Endothelial cell of umbilical vein (primary cell): ENCODE measurements at regions not wholly inside any gene's neighbourhood (a gene's known extent, or its start where the extent isn't known, plus 50 kb on each side); places are given as distances from the start of the nearest gene placed in this dataset.
"Not testable (repeated sequence)": the region's sequence is repeated elsewhere in the genome, so short reads cannot be mapped to it uniquely, and the experiment has no call there.

Experiments
- BruUV-seq: library from RNA; stranded (reverse); fragments of 400-500 nt; replicated peaks from 2 replicates; lab custom pipeline; 2021; lab: Mats Ljungman, UMichigan
- CTCF ChIA-PET: fragments of 300-600, 350-600 bp; sonication (Branson Sonifier 250); formaldehyde crosslinking; loops from one replicate; lab custom pipeline; 2021; ENCODE audit warnings: antibody characterized with exemption, inconsistent platforms; lab: Charles Lee
- POLR2A ChIA-PET: fragments of 300-600, 350-600 bp; sonication (Branson Sonifier 250); formaldehyde crosslinking; loops from one replicate; lab custom pipeline; 2021; ENCODE audit warnings: antibody characterized with exemption, inconsistent platforms; lab: Charles Lee
- DNase-seq: peaks from one replicate; pipeline ENCODE4 v3.0.0-alpha.2; 2011; ENCODE audit warnings: low read depth, low spot score
- FAIRE-seq: peaks from 2 replicates; lab custom pipeline; 2011; peaks lifted over from hg19 to GRCh38; lab: Jason Lieb, UNC
- H2AFZ ChIP-seq: 2 replicates; pipeline ENCODE4 v1.6.0; 2012; ENCODE audit warnings: low read depth, low read length, control low read depth, inconsistent platforms
- H3K27ac ChIP-seq: 2 replicates; pipeline ENCODE4 v1.5.1; 2011; ENCODE audit warnings: low read depth, mild to moderate bottlenecking, control low read depth, low read length, moderate library complexity; ENCODE audit not compliant: insufficient read depth
- H3K27me3 ChIP-seq, 2 experiments: 2 replicates each; pipeline versions ENCODE4 v1.6.0 to v1.6.1; 2011; ENCODE audit warnings: low read length in 2 of 2, mixed read lengths in 1 of 2; ENCODE audit not compliant: control insufficient read depth in 2 of 2, insufficient read depth in 2 of 2
- H3K36me3 ChIP-seq, 2 experiments: 2 replicates in 1 of 2; 3 replicates in 1 of 2; pipeline ENCODE4 v1.5.1; 2011; ENCODE audit warnings: low read length in 2 of 2, mild to moderate bottlenecking in 1 of 2, moderate library complexity in 1 of 2; ENCODE audit not compliant: control insufficient read depth in 2 of 2, insufficient read depth in 2 of 2; ENCODE audit errors: extremely low read depth in 1 of 2
- H3K4me1 ChIP-seq: 3 replicates; pipeline ENCODE4 v1.5.1; 2011; ENCODE audit warnings: mild to moderate bottlenecking, low read length; ENCODE audit not compliant: control insufficient read depth, insufficient read depth; ENCODE audit errors: extremely low read depth
- H3K4me2 ChIP-seq: 2 replicates; pipeline ENCODE4 v1.6.1; 2011; ENCODE audit warnings: low read length, control low read depth, mixed read lengths; ENCODE audit not compliant: insufficient read depth
- H3K4me3 ChIP-seq, 3 experiments: fragments of 200-600 bp in 1 of 3; sonication (generic), shearing (Covaris generic) in 1 of 3; replicated peaks in 1 of 3; 2 replicates each; pipeline ENCODE4 v1.5.1; 2011 to 2016; ENCODE audit warnings: control low read depth in 3 of 3, low read length in 3 of 3, mild to moderate bottlenecking in 2 of 3, inconsistent platforms in 1 of 3, low read depth in 1 of 3, moderate library complexity in 1 of 3; ENCODE audit not compliant: insufficient read depth in 1 of 3
- H3K79me2 ChIP-seq: 2 replicates; pipeline ENCODE4 v1.6.0; 2012; ENCODE audit warnings: low read length, inconsistent platforms; ENCODE audit not compliant: control insufficient read depth, insufficient read depth
- H3K9ac ChIP-seq: replicated peaks from 2 replicates; pipeline ENCODE3; 2011; ENCODE audit warnings: low read length, control low read depth; ENCODE audit not compliant: insufficient read depth; ENCODE audit errors: extremely low read depth
- H3K9me1 ChIP-seq: replicated peaks from 3 replicates; pipeline ENCODE4 v1.6.0; 2011; ENCODE audit warnings: mild to moderate bottlenecking, low read length; ENCODE audit not compliant: control insufficient read depth, insufficient read depth; ENCODE audit errors: extremely low read depth
- H3K9me3 ChIP-seq: replicated peaks from 2 replicates; pipeline ENCODE4 v1.5.1; 2012; ENCODE audit warnings: low read length, inconsistent platforms; ENCODE audit not compliant: control insufficient read depth, insufficient read depth
- H4K20me1 ChIP-seq: replicated peaks from 2 replicates; pipeline ENCODE3; 2011; ENCODE audit warnings: mild to moderate bottlenecking, low read length; ENCODE audit not compliant: control insufficient read depth, insufficient read depth; ENCODE audit errors: extremely low read depth
- EZH2 ChIP-seq: IDR thresholded peaks from 2 replicates; pipeline ENCODE4 v1.6.1; 2012; ENCODE audit warnings: borderline replicate concordance, low read depth, mild to moderate bottlenecking, moderate library complexity, low read length, inconsistent platforms; ENCODE audit not compliant: severe bottlenecking
- FOS ChIP-seq: IDR thresholded peaks from 2 replicates; pipeline ENCODE4 v1.6.1; 2011; ENCODE audit warnings: mild to moderate bottlenecking, low read length, moderate library complexity, borderline replicate concordance; ENCODE audit not compliant: insufficient read depth
- GATA2 ChIP-seq: IDR thresholded peaks from 2 replicates; pipeline ENCODE4 v1.7.0; 2011; ENCODE audit warnings: low read depth, mild to moderate bottlenecking, moderate library complexity, mixed read lengths, low read length; ENCODE audit not compliant: insufficient read length, insufficient read depth
- JUN ChIP-seq: IDR thresholded peaks from 2 replicates; pipeline ENCODE4 v1.6.1; 2011; ENCODE audit warnings: borderline replicate concordance, low read depth; ENCODE audit not compliant: insufficient read length, insufficient read depth
- MYC ChIP-seq: IDR thresholded peaks from one replicate; pipeline ENCODE4 v1.6.1; 2011; ENCODE audit warnings: mild to moderate bottlenecking, low read depth, low read length
- POLR2A ChIP-seq: IDR thresholded peaks from 2 replicates; pipeline ENCODE4 v1.6.1; 2012; ENCODE audit warnings: low read depth, mild to moderate bottlenecking, control low read depth, low read length
- POLR2AphosphoS5 ChIP-seq: IDR thresholded peaks from 2 replicates; pipeline ENCODE4 v1.6.1; 2012; ENCODE audit warnings: low read depth, mild to moderate bottlenecking, control low read depth, low read length, moderate library complexity; ENCODE audit not compliant: insufficient read depth
- dilution Hi-C: fragments of 300-500 bp; cut with MboI; formaldehyde crosslinking; loops from one replicate; pipeline ENCODE4 v1.15.0; 2019; ENCODE audit warnings: low sequenced_read_pairs; ENCODE audit not compliant: extremely low pct_ligation_motif_present
- intact Hi-C: fragments of 100-400 bp; cut with micrococcal nuclease; formaldehyde crosslinking; loops from one replicate; pipeline ENCODE4 v1.10.0; 2022
- TF ChIP-seq, protein P1 (sequence below): IDR thresholded peaks from 2 replicates; pipeline ENCODE4 v1.6.1; 2011; ENCODE audit not compliant: insufficient read depth, insufficient read length
- TF ChIP-seq, protein P2 (sequence below), 2 donors: IDR thresholded peaks; 1 replicate in 1 of 2; 2 replicates in 1 of 2; pipeline ENCODE4 v1.5.1; 2011; ENCODE audit warnings: low read length in 2 of 2, mild to moderate bottlenecking in 2 of 2, moderate library complexity in 2 of 2, control low read depth in 1 of 2, inconsistent platforms in 1 of 2, low read depth in 1 of 2; ENCODE audit not compliant: insufficient read depth in 1 of 2; ENCODE audit errors: extremely low read depth in 1 of 2

DNA sequence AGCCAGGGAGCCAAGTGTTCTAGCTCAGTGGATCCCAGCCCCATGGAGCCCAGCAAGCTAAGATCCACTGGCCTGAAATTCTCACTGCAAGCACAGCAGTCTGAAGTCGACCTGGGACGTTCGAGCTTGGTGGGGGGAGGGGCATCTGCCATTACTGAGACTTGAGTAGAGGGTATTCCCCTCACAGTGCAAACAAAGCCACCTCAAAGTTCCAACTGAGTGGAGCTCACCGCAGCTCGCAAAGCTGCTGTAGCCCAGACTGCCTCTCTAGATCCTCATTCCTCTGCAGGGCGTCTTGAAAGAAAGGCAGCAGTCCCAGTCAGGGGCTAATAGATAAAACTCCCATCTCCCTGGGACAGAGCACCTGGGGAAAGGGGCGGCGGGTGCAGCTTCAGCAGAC, 226.3 kb downstream of the ZIC3 start:
- no peaks in the 10 kb centered on the region for H4K20me1 ChIP-seq
- no peak overlapping the region for H3K4me3 ChIP-seq
- no peak overlapping the region for H3K27ac ChIP-seq
- intact Hi-C loops (no loop called here), dilution Hi-C loops (no loop called here)
- H3K4me1 ChIP-seq: no peaks in the 10 kb centered on the region
- H3K9ac ChIP-seq: no peak overlapping the region
- ChIA-PET CTCF (no interaction called here), POLR2A (no interaction called here)
- H3K27me3 ChIP-seq: no peaks in the 10 kb centered on the region
- DNase-seq (no peak), FAIRE-seq (no peak)
- H3K79me2 ChIP-seq: no peaks in the 10 kb centered on the region
- H3K36me3 ChIP-seq: no peaks in the 10 kb centered on the region
- H2AFZ ChIP-seq: no peak overlapping the region
- no peaks in the 10 kb centered on the region for H3K9me1 ChIP-seq
- TF ChIP-seq FOS (no peak), POLR2A (no peak), MYC (no peak), POLR2AphosphoS5 (no peak), EZH2 (no peak), JUN (no peak), GATA2 (no peak)
- TF ChIP-seq, protein P1, sequence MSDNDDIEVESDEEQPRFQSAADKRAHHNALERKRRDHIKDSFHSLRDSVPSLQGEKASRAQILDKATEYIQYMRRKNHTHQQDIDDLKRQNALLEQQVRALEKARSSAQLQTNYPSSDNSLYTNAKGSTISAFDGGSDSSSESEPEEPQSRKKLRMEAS: no peak
- TF ChIP-seq, protein P2, sequence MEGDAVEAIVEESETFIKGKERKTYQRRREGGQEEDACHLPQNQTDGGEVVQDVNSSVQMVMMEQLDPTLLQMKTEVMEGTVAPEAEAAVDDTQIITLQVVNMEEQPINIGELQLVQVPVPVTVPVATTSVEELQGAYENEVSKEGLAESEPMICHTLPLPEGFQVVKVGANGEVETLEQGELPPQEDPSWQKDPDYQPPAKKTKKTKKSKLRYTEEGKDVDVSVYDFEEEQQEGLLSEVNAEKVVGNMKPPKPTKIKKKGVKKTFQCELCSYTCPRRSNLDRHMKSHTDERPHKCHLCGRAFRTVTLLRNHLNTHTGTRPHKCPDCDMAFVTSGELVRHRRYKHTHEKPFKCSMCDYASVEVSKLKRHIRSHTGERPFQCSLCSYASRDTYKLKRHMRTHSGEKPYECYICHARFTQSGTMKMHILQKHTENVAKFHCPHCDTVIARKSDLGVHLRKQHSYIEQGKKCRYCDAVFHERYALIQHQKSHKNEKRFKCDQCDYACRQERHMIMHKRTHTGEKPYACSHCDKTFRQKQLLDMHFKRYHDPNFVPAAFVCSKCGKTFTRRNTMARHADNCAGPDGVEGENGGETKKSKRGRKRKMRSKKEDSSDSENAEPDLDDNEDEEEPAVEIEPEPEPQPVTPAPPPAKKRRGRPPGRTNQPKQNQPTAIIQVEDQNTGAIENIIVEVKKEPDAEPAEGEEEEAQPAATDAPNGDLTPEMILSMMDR (IDR thresholded peaks at IDR 0.05; ENCODE audit: extremely low read depth in 1 of 2, insufficient read depth in 1 of 2, low read depth in 1 of 2, low read length in 2 of 2): no peak
- BruUV-seq: no TSS peak
- H3K9me3 ChIP-seq: no peaks in the 10 kb centered on the region
- H3K4me2 ChIP-seq: no peak overlapping the region

DNA sequence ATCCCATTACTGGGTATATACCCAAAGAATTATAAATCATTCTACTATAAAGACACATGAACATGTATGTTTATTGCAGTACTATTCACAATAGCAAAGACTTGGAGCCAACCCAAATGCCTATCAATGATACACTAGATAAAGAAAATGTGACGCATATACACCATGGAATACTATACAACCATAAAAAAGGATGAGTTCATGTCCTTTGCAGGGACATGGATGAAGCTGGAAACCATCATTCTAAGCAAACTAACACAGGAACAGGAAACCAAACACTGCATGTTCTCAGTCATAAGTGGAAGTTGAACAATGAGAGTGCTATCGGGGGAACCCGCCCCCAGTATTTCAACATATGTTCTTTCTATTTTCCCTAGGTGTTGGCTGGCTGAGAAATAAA, 232.0 kb downstream of the ZIC3 start:
- H3K4me3 ChIP-seq, CTCF ChIA-PET, H3K36me3 ChIP-seq, H4K20me1 ChIP-seq, H3K27me3 ChIP-seq, H3K27ac ChIP-seq, H3K4me1 ChIP-seq, POLR2A ChIA-PET, H3K9me1 ChIP-seq, H3K4me2 ChIP-seq, DNase-seq, H2AFZ ChIP-seq, BruUV-seq, FAIRE-seq, intact Hi-C loops, H3K9me3 ChIP-seq, H3K9ac ChIP-seq, H3K79me2 ChIP-seq, dilution Hi-C loops: not testable (repeated sequence)
